ENCODE measurements at regions not wholly inside any gene's neighbourhood (a gene's known extent, or its start where the extent isn't known, plus 50 kb on each side); places are given as distances from the start of the nearest gene placed in this dataset.
"Not testable (repeated sequence)": the region's sequence is repeated elsewhere in the genome, so short reads cannot be mapped to it uniquely, and the experiment has no call there.

GRCh38 chr14:82011460-82011859 lies 477.8 kb upstream of the SEL1L start:
- Mint-ChIP-seq H3K4me3 (no peak overlapping the region), H3K9me3 (peaks cover 18% of the 10 kb centered on the region), H3K36me3 (ENCODE audit: low read depth) (no peaks in the 10 kb centered on the region)

GRCh38 chr14:82029038-82029437 lies 495.4 kb upstream of the SEL1L start:
- H3K4me1 Mint-ChIP-seq (ENCODE audit: low read depth), result no peaks in the 10 kb centered on the region
- no peak overlapping the region for H3K4me3 Mint-ChIP-seq

More at GRCh38 chr14:82011460-82011859, 477.8 kb upstream of the SEL1L start:
- no peaks in the 10 kb centered on the region for H3K4me1 Mint-ChIP-seq (ENCODE audit: low read depth)
- no peaks in the 10 kb centered on the region for H3K27me3 Mint-ChIP-seq
- no peak overlapping the region for H3K27ac Mint-ChIP-seq

GRCh38 chr14:82035397-82035796 lies 501.7 kb upstream of the SEL1L start:
- H3K36me3 Mint-ChIP-seq (ENCODE audit: low read depth), result no peaks in the 10 kb centered on the region
- no peak overlapping the region for H3K4me3 Mint-ChIP-seq
- H3K4me1 Mint-ChIP-seq (ENCODE audit: low read depth), result no peaks in the 10 kb centered on the region
- no peaks in the 10 kb centered on the region for H3K27me3 Mint-ChIP-seq
- H3K27ac Mint-ChIP-seq, result no peak overlapping the region
- H3K9me3 Mint-ChIP-seq, result peaks cover 5% of the 10 kb centered on the region

More at GRCh38 chr14:82029038-82029437, 495.4 kb upstream of the SEL1L start:
- no peaks in the 10 kb centered on the region for H3K36me3 Mint-ChIP-seq (ENCODE audit: low read depth)
- H3K27ac Mint-ChIP-seq, result no peak overlapping the region
- no peaks in the 10 kb centered on the region for H3K27me3 Mint-ChIP-seq
- H3K9me3 Mint-ChIP-seq, result peaks cover 17% of the 10 kb centered on the region

- H3K27me3 Mint-ChIP-seq; H3K27ac Mint-ChIP-seq; H3K9me3 Mint-ChIP-seq; H3K4me1 Mint-ChIP-seq (ENCODE audit: low read depth); H3K4me3 Mint-ChIP-seq; H3K36me3 Mint-ChIP-seq (ENCODE audit: low read depth): not testable (repeated sequence)
Measured at GRCh38 chr14:82038066-82038465, 504.4 kb upstream of the SEL1L start.

DNA sequence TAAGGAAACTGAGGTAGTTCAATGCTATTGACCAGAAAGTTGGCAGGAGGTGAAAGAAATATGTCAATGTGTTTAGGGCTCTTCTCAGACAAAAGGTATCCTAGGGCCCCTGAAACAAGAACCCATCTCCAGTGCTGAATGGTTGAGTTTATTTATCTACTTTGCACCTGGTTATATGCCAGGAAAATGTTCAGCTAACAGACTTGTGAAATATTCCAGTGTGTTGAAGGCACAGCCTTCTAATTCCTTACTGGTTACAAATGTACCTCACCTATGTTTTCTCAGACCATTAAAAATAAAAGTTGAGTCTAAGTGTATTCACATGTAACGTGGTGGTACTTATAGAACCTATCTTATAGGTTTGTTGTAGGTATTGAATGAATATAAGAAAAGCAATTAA lies 511.7 kb upstream of the SEL1L start:
- no peaks in the 10 kb centered on the region for H3K36me3 Mint-ChIP-seq (ENCODE audit: low read depth)
- no peaks in the 10 kb centered on the region for H3K4me1 Mint-ChIP-seq (ENCODE audit: low read depth)
- no peak overlapping the region for H3K4me3 Mint-ChIP-seq
- H3K9me3 Mint-ChIP-seq, result peaks cover 6% of the 10 kb centered on the region
- H3K27me3 Mint-ChIP-seq, result no peaks in the 10 kb centered on the region
- no peak overlapping the region for H3K27ac Mint-ChIP-seq

DNA sequence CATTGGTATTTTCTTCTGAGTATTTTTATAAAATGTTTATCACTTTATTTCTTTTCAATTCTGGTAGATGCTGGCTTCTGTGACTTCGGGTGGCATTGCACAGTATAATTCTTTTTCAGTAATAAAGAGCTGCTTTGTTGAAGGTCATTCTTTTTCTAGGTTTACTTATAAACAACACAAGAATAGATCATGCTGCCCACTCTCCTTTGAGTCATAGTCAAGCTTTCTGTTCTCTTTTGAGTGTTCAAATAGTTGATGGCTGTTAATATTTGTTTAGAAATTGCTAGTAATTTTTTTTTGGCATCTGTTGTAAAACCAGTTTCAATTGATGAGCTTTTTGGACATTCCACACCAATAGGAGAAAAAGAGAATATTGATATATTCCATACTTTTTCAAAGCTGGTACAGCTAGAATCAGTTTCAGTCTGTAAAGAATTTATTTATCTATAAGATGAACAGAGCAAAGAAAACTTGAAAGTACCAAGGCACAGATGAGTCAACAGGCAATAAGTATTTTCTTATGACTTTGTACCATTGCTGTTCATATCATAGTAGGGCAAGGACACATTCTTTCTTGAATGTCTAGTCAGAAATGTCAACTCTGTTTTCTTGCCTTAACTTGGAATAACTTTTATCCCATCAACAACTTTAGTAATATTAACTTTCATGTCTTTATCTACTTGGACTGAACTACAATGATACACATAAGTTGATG lies 513.0 kb upstream of the SEL1L start:
- Mint-ChIP-seq H3K9me3 (peaks cover 11% of the 10 kb centered on the region), H3K27me3 (no peaks in the 10 kb centered on the region), H3K36me3 (ENCODE audit: low read depth) (no peaks in the 10 kb centered on the region), H3K4me1 (ENCODE audit: low read depth) (no peaks in the 10 kb centered on the region), H3K4me3 (no peak overlapping the region), H3K27ac (no peak overlapping the region)

DNA sequence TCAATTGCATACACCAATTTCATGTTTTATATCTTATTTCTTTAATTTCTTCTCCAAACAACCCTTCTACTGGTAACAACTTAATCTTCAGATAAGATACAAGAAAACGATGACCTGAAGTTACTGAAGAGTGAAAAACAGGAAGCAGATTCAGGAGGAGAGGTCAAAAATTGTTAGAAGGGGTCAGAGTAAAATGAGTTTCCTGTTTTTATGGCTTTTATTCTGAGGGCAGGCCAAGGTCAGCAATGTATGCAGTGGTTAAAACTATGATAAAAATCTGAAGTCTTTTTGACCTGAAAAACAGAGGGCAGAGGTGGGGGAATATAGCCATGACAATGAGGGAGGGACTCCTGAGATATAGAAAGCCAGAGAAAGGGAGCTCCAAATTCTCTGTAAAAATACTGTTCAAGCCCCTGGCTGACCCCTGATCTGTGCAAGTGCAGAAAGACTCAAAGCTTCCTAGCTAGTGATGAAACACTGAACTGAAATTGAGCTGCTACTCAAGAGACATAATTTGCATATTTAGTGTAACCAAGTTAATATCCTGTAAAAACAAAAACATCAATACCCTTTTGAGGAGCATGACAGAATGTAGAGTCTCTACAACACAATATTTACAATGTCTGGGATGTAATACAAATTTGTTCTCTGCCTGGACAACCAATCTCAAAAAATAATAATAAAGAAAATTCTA lies 514.3 kb upstream of the SEL1L start:
- no peak overlapping the region for H3K27ac Mint-ChIP-seq
- no peaks in the 10 kb centered on the region for H3K36me3 Mint-ChIP-seq (ENCODE audit: low read depth)
- H3K4me3 Mint-ChIP-seq, result no peak overlapping the region
- H3K27me3 Mint-ChIP-seq, result no peaks in the 10 kb centered on the region
- no peaks in the 10 kb centered on the region for H3K4me1 Mint-ChIP-seq (ENCODE audit: low read depth)
- H3K9me3 Mint-ChIP-seq, result peaks cover 11% of the 10 kb centered on the region

DNA sequence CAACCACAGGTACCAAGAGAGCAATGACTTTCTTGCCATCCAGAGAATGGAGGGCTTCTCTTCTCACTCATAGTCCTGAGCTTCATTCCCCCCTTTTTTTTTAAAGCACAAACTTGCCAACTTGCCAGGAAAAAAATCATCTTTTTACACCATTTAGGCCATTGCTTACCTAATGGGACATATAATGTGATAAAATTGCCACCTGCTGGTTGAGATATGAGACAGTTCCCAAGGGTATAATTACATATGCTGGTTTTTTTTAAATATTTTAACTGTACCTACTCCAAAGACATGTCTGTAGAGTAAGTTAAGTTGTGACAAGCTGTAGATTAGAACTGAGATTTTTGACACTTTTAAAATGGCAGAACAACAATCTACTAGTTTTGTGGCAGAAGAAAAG lies 519.1 kb upstream of the SEL1L start:
- Mint-ChIP-seq H3K36me3 (ENCODE audit: low read depth) (no peaks in the 10 kb centered on the region), H3K27ac (no peak overlapping the region), H3K4me1 (ENCODE audit: low read depth) (no peaks in the 10 kb centered on the region), H3K4me3 (no peak overlapping the region), H3K9me3 (peaks cover 15% of the 10 kb centered on the region), H3K27me3 (no peaks in the 10 kb centered on the region)

GRCh38 chr14:82055515-82056115 lies 522.0 kb upstream of the SEL1L start:
- Mint-ChIP-seq H3K9me3 (peaks cover 12% of the 10 kb centered on the region), H3K4me3 (no peak overlapping the region), H3K27me3 (no peaks in the 10 kb centered on the region)

GRCh38 chr14:82060219-82060618 lies 526.6 kb upstream of the SEL1L start:
- no peaks in the 10 kb centered on the region for H3K36me3 Mint-ChIP-seq (ENCODE audit: low read depth)
- peaks cover 24% of the 10 kb centered on the region for H3K9me3 Mint-ChIP-seq
- H3K4me1 Mint-ChIP-seq (ENCODE audit: low read depth), result no peaks in the 10 kb centered on the region
- H3K4me3 Mint-ChIP-seq, result no peak overlapping the region
- no peak overlapping the region for H3K27ac Mint-ChIP-seq
- no peaks in the 10 kb centered on the region for H3K27me3 Mint-ChIP-seq

More at GRCh38 chr14:82055515-82056115, 522.0 kb upstream of the SEL1L start:
- Mint-ChIP-seq H3K36me3 (ENCODE audit: low read depth) (no peaks in the 10 kb centered on the region), H3K27ac (no peak overlapping the region), H3K4me1 (ENCODE audit: low read depth) (no peaks in the 10 kb centered on the region)

- Mint-ChIP-seq H3K4me3 (no peak overlapping the region), H3K27me3 (no peaks in the 10 kb centered on the region), H3K27ac (no peak overlapping the region), H3K9me3 (peaks cover 20% of the 10 kb centered on the region), H3K36me3 (ENCODE audit: low read depth) (no peaks in the 10 kb centered on the region), H3K4me1 (ENCODE audit: low read depth) (no peaks in the 10 kb centered on the region)
Measured at GRCh38 chr14:82067221-82067875, 533.7 kb upstream of the SEL1L start.

GRCh38 chr14:82070040-82070439 lies 536.4 kb upstream of the SEL1L start:
- no peak overlapping the region for H3K27ac Mint-ChIP-seq
- H3K27me3 Mint-ChIP-seq, result no peaks in the 10 kb centered on the region
- no peaks in the 10 kb centered on the region for H3K36me3 Mint-ChIP-seq (ENCODE audit: low read depth)
- no peak overlapping the region for H3K4me3 Mint-ChIP-seq
- peaks cover 2% of the 10 kb centered on the region for H3K9me3 Mint-ChIP-seq
- H3K4me1 Mint-ChIP-seq (ENCODE audit: low read depth), result no peaks in the 10 kb centered on the region

- no peak overlapping the region for H3K27ac Mint-ChIP-seq
- no peaks in the 10 kb centered on the region for H3K9me3 Mint-ChIP-seq
- no peaks in the 10 kb centered on the region for H3K36me3 Mint-ChIP-seq (ENCODE audit: low read depth)
- H3K4me3 Mint-ChIP-seq, result no peak overlapping the region
- H3K27me3 Mint-ChIP-seq, result no peaks in the 10 kb centered on the region
- no peaks in the 10 kb centered on the region for H3K4me1 Mint-ChIP-seq (ENCODE audit: low read depth)
Measured at GRCh38 chr14:82070753-82071152, 537.1 kb upstream of the SEL1L start.

DNA sequence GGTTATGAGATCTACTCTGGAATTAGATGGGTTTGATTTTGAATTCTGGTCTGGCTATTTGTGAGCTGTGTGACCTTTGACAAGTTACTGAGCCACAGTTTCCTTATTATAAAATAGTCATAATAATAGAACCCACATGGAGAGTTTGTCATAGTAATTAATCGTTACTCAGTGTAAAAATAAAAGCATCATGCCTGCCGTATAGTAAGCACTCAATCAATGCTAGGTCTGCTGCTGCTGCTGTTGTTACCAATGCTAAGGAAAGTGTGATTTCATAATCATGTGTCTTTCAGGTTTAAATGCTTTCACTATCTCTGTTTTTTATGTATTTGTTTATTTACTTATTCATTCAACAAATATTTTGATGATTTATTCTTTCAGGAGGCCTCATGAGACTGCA lies 539.9 kb upstream of the SEL1L start:
- Mint-ChIP-seq H3K27ac (no peak overlapping the region), H3K27me3 (no peaks in the 10 kb centered on the region), H3K9me3 (no peaks in the 10 kb centered on the region), H3K4me1 (ENCODE audit: low read depth) (no peaks in the 10 kb centered on the region), H3K4me3 (no peak overlapping the region), H3K36me3 (ENCODE audit: low read depth) (no peaks in the 10 kb centered on the region)

DNA sequence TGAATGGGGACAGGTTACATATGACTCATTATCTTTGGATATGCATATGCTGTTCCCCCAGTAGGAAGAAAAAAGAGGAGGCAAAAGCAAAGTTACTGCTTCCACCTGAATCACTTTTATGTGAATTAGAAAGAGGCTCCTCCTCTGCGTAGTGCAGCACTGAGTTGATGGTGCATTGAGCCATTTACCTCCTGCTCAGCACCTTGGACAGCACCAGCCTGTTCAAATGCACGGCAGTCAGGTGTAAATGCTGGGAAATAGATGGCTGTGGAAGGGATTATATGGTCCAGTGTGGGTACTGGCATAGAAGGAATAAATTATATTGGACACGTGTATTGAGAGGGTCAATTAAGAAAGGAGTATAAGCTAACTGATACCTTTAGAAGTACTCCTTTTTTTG lies 541.9 kb upstream of the SEL1L start:
- Mint-ChIP-seq H3K36me3 (ENCODE audit: low read depth) (no peaks in the 10 kb centered on the region), H3K4me1 (ENCODE audit: low read depth) (no peaks in the 10 kb centered on the region), H3K27ac (no peak overlapping the region), H3K9me3 (no peaks in the 10 kb centered on the region), H3K4me3 (no peak overlapping the region), H3K27me3 (no peaks in the 10 kb centered on the region)

All from stimulated activated naive CD8-positive, alpha-beta T cell treated with anti-CD3 and anti-CD28 coated beads, Interleukin-15, Interleukin-2, amounts not matched to agents 100 ng/mL and 50 ng/mL, for 24 hours (primary cell).